HepG2 (cell line): ENCODE measurements at regions not wholly inside any gene's neighbourhood (a gene's known extent, or its start where the extent isn't known, plus 50 kb on each side); places are given as distances from the start of the nearest gene placed in this dataset.

Source experiments
- ATAC-seq: fragments of 200-7000 bp; cut with Tn5 transposase; 3 replicates; pipeline ENCODE4 v1.9.1; 2020; ENCODE audit warnings: mild to moderate bottlenecking, moderate library complexity
- BruUV-seq: library from RNA; stranded (reverse); fragments of 400-500 nt; replicated peaks from 2 replicates; lab custom pipeline; 2021; lab: Mats Ljungman, UMichigan
- CTCF ChIA-PET: fragments of 300-600 bp; formaldehyde crosslinking; extraction: SDS; loops from one replicate; lab custom pipeline; 2021; ENCODE audit warnings: low total read pairs, inconsistent platforms, low intra/inter-chr PET ratio; lab: Yijun Ruan, JAX
- POLR2A ChIA-PET: fragments of 350-600 bp; sonication (Branson Sonifier 250); formaldehyde crosslinking; loops from one replicate; lab custom pipeline; 2020; ENCODE audit warnings: antibody characterized with exemption, inconsistent platforms; lab: Yijun Ruan, JAX
- DNase-seq: peaks from one replicate; pipeline ENCODE4 v3.0.0-alpha.2; 2015; ENCODE audit warnings: low spot score
- FAIRE-seq: peaks from 3 replicates; lab custom pipeline; 2011; peaks lifted over from hg19 to GRCh38; lab: Jason Lieb, UNC
- H2AFZ ChIP-seq: one replicate; pipeline ENCODE4 v1.6.1; 2011; ENCODE audit warnings: low read length, inconsistent platforms
- H3K27ac ChIP-seq: fragments of 300-600 bp; 3 replicates; pipeline ENCODE4 v1.8.0; 2011; ENCODE audit warnings: mixed run types, mild to moderate bottlenecking, mixed read lengths, low read length, inconsistent platforms; ENCODE audit not compliant: insufficient read depth; ENCODE audit errors: extremely low read length
- H3K27me3 ChIP-seq, 2 experiments: fragments of 200-600 bp in 1 of 2; 2 replicates in 1 of 2; 3 replicates in 1 of 2; pipeline versions ENCODE4 v1.6.0 to v1.8.0; 2011; ENCODE audit warnings: low read length in 2 of 2, mild to moderate bottlenecking in 2 of 2, moderate library complexity in 2 of 2, inconsistent platforms in 1 of 2; ENCODE audit not compliant: insufficient read depth in 2 of 2, control insufficient read depth in 1 of 2
- H3K36me3 ChIP-seq, 2 experiments: fragments of 200-600 bp in 1 of 2; replicated peaks in 1 of 2; 2 replicates in 1 of 2; 3 replicates in 1 of 2; pipeline versions ENCODE4 v1.5.1 to v1.8.0; 2011; ENCODE audit warnings: low read length in 2 of 2, inconsistent platforms in 1 of 2; ENCODE audit not compliant: insufficient read depth in 2 of 2, control insufficient read depth in 1 of 2
- H3K4me1 ChIP-seq: 2 replicates; pipeline ENCODE4 v1.5.1; 2012; ENCODE audit warnings: low read length, inconsistent platforms; ENCODE audit not compliant: insufficient read depth
- H3K4me2 ChIP-seq: 2 replicates; pipeline ENCODE4 v1.6.0; 2011; ENCODE audit warnings: low read depth, low read length, inconsistent platforms
- H3K4me3 ChIP-seq, 3 experiments: fragments of 200-600 bp in 1 of 3; sonication (generic), shearing (Covaris generic) in 1 of 3; replicated peaks in 1 of 3; 2 replicates each; pipeline ENCODE4 v1.5.1; 2011 to 2016; ENCODE audit warnings: low read length in 3 of 3, inconsistent platforms in 2 of 3, low read depth in 2 of 3, mild to moderate bottlenecking in 2 of 3, control low read depth in 1 of 3, mixed read lengths in 1 of 3; ENCODE audit not compliant: insufficient read depth in 1 of 3
- H3K79me2 ChIP-seq: one replicate; pipeline ENCODE4 v1.6.1; 2011; ENCODE audit warnings: low read length, inconsistent platforms; ENCODE audit not compliant: insufficient read depth
- H3K9ac ChIP-seq: 2 replicates; pipeline ENCODE4 v1.6.0; 2011; ENCODE audit warnings: mild to moderate bottlenecking, low read depth, low read length, inconsistent platforms; ENCODE audit not compliant: insufficient read depth
- H3K9me3 ChIP-seq: 2 replicates; pipeline ENCODE4 v1.5.1; 2012; ENCODE audit warnings: mild to moderate bottlenecking, low read length
- H4K20me1 ChIP-seq: 2 replicates; pipeline ENCODE4 v1.6.0; 2011; ENCODE audit warnings: inconsistent platforms, mild to moderate bottlenecking, low read length, moderate library complexity; ENCODE audit not compliant: insufficient read depth
- ARID4A ChIP-seq: sonication (generic); formaldehyde crosslinking; IDR thresholded peaks from 2 replicates; pipeline ENCODE4 v1.5.0; 2020; ENCODE audit warnings: mild to moderate bottlenecking, missing genetic modification reagents, borderline replicate concordance
- CEBPZ ChIP-seq: IDR thresholded peaks from 2 replicates; pipeline ENCODE4 v1.6.1; 2012; ENCODE audit warnings: low read length, improper control_type of control experiment
- ELF3 ChIP-seq: IDR thresholded peaks from 2 replicates; pipeline ENCODE4 v1.6.1; 2016; ENCODE audit warnings: missing genetic modification reagents, missing compliant biosample characterization
- GFI1 ChIP-seq: sonication (generic); formaldehyde crosslinking; IDR thresholded peaks from 2 replicates; pipeline ENCODE4 v1.5.0; 2020; ENCODE audit warnings: missing genetic modification reagents, mild to moderate bottlenecking, borderline replicate concordance
- KLF16 ChIP-seq, 2 experiments: sonication (generic) in 1 of 2; formaldehyde crosslinking in 1 of 2; IDR thresholded peaks; 2 replicates each; pipeline versions ENCODE4 v1.6.1 to v1.8.0; 2016 to 2023; ENCODE audit warnings: missing genetic modification reagents in 2 of 2, missing compliant biosample characterization in 1 of 2
- TCF7 ChIP-seq: sonication (generic); IDR thresholded peaks from 2 replicates; pipeline ENCODE4 v1.6.1; 2016; ENCODE audit warnings: antibody characterized with exemption, low read depth
- ZFX ChIP-seq: sonication (generic); formaldehyde crosslinking; IDR thresholded peaks from 2 replicates; pipeline ENCODE4 v1.4.0; 2020; ENCODE audit warnings: mild to moderate bottlenecking, low read depth, missing genetic modification reagents, moderate library complexity
- ZNF136 ChIP-seq: sonication (generic); formaldehyde crosslinking; IDR thresholded peaks from 2 replicates; pipeline ENCODE4 v1.8.1; 2022; ENCODE audit warnings: low read depth, mild to moderate bottlenecking, moderate library complexity, missing genetic modification reagents
- ZNF331 ChIP-seq: sonication (generic); formaldehyde crosslinking; IDR thresholded peaks from 2 replicates; pipeline ENCODE4 v1.4.0; 2020; ENCODE audit warnings: missing genetic modification reagents
- ZNF687 ChIP-seq: sonication (generic); formaldehyde crosslinking; IDR thresholded peaks from 2 replicates; pipeline ENCODE4 v1.5.1; 2020; ENCODE audit warnings: mild to moderate bottlenecking, missing genetic modification reagents, moderate library complexity
- WGBS: methylation state at CpG from one replicate; pipeline ENCODE4 v1.1.6; 2017; ENCODE audit warnings: low lambda C conversion rate; 5-methylcytosine and 5-hydroxymethylcytosine counted together
- in situ Hi-C: cut with HindIII; loops from 2 replicates; pipeline ENCODE4 v1.10.0; 2017; ENCODE audit warnings: low pct_unique_long_range_greater_than_20kb; ENCODE audit not compliant: extremely low pct_ligation_motif_present
- intact Hi-C: fragments of 100-400 bp; cut with micrococcal nuclease; formaldehyde crosslinking; loops from one replicate; pipeline ENCODE4 v1.10.0; 2022; ENCODE audit not compliant: unreplicated experiment
- TF ChIP-seq, protein P1 (sequence below): IDR thresholded peaks from 2 replicates; pipeline ENCODE4 v1.6.1; 2012; ENCODE audit warnings: inconsistent platforms

- ATAC-seq (peak; percentile 70), DNase-seq (peak; percentile 28), FAIRE-seq (no peak)
- CTCF ChIA-PET: no interaction called here
- no peaks in the 10 kb centered on the region; a peak in 1 of 5 replicates for H3K27me3 ChIP-seq
- H3K9me3 ChIP-seq: no peaks in the 10 kb centered on the region
- H3K4me1 ChIP-seq: peaks cover 47% of the 10 kb centered on the region
- in situ Hi-C loops (no loop called here), intact Hi-C loops (loop anchor here (5.0 kb wide), 1 partner anchor 189 kb away; the partner anchor contains the start of gene CCDC170)
- H3K36me3 ChIP-seq: no peaks in the 10 kb centered on the region
- 20% methylated on average over 23 of the region's 23 CpGs for WGBS
- H3K4me2 ChIP-seq: peak overlapping the region; percentile 72
- H4K20me1 ChIP-seq: no peaks in the 10 kb centered on the region
- no peak overlapping the region for H2AFZ ChIP-seq
- BruUV-seq: no TSS peak
- H3K9ac ChIP-seq: peak overlapping the region; percentile 40; the same call in 1 of the 2 replicates
- peak overlapping the region; percentile 35 to 56 (median 42); a peak in 5 of 6 replicates for H3K4me3 ChIP-seq
- POLR2A ChIA-PET: interaction anchor here (1.0 to 2.3 kb wide), 2 partner anchors 9 to 13 kb away, joined by 3 to 8 read pairs; no protein-coding TSS in a partner anchor
- H3K27ac ChIP-seq: no peak overlapping the region
- H3K79me2 ChIP-seq: no peaks in the 10 kb centered on the region
- TF ChIP-seq GFI1 (CRISPR knock-in tag) (peak; percentile 93), CEBPZ (no peak), ZNF687 (peak; percentile 61), KLF16 (CRISPR knock-in tag; IDR thresholded peaks at IDR 0.05) (no peak), TCF7 (no peak), ELF3 (CRISPR knock-in tag) (0 out of 2 replicates have a peak, but pooled peaks have one; percentile 36), ZNF136 (CRISPR knock-in tag) (no peak), ARID4A (CRISPR knock-in tag) (peak; percentile 21; the same call in 1 of the 2 replicates), ZNF331 (CRISPR knock-in tag) (no peak), ZFX (CRISPR knock-in tag) (peak; percentile 42; the same call in 1 of the 2 replicates)
- TF ChIP-seq, protein P1, sequence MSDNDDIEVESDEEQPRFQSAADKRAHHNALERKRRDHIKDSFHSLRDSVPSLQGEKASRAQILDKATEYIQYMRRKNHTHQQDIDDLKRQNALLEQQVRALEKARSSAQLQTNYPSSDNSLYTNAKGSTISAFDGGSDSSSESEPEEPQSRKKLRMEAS: peak; percentile 43; the same call in 1 of the 2 replicates
Measured at GRCh38 chr6:151681433-151682059, 125.9 kb upstream of the ESR1 start.
